Fibroblast of lung (primary cell): ENCODE measurements at regions not wholly inside any gene's neighbourhood (a gene's known extent, or its start where the extent isn't known, plus 50 kb on each side); places are given as distances from the start of the nearest gene placed in this dataset.

Source experiments
- EZH2 ChIP-seq: IDR thresholded peaks from 2 replicates; pipeline ENCODE4 v1.5.1; 2012; ENCODE audit warnings: low read length, control low read depth, mild to moderate bottlenecking; ENCODE audit errors: missing control alignments
- TF ChIP-seq, protein P1 (sequence below), 2 donors: IDR thresholded peaks in 1 of 2; conservative IDR thresholded peaks in 1 of 2; 1 replicate in 1 of 2; 2 replicates in 1 of 2; pipeline ENCODE4 v1.5.1; 2011 to 2012; ENCODE audit warnings: low read length in 2 of 2, control low read depth in 1 of 2, inconsistent platforms in 1 of 2, low read depth in 1 of 2, mild to moderate bottlenecking in 1 of 2

DNA sequence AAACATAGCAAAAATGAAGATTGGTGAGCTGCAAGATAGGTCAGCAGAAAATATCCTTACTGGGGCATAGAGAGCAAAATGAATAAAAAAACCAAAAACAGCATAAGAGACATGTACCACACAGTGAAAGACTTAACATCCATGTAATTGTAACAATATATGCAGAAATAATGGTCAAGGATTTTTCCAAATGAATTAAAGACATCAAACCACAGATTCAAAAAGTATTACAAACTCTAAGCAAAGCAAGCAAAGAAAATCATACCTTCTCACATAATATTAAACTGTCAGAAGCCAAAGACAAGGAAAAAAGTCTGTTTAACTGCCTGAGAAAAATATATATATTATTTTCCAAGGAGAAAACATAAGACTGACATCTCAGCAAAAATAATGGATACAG lies 111.3 kb downstream of the MIS18A start:
- TF ChIP-seq, protein P1, sequence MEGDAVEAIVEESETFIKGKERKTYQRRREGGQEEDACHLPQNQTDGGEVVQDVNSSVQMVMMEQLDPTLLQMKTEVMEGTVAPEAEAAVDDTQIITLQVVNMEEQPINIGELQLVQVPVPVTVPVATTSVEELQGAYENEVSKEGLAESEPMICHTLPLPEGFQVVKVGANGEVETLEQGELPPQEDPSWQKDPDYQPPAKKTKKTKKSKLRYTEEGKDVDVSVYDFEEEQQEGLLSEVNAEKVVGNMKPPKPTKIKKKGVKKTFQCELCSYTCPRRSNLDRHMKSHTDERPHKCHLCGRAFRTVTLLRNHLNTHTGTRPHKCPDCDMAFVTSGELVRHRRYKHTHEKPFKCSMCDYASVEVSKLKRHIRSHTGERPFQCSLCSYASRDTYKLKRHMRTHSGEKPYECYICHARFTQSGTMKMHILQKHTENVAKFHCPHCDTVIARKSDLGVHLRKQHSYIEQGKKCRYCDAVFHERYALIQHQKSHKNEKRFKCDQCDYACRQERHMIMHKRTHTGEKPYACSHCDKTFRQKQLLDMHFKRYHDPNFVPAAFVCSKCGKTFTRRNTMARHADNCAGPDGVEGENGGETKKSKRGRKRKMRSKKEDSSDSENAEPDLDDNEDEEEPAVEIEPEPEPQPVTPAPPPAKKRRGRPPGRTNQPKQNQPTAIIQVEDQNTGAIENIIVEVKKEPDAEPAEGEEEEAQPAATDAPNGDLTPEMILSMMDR (conservative IDR thresholded peaks at IDR 0.05 in 1 of 2, IDR thresholded peaks at IDR 0.05 in 1 of 2; ENCODE audit: low read depth in 1 of 2, low read length in 2 of 2): no peak
- TF ChIP-seq EZH2: no peak
